ENCODE measurements at regions not wholly inside any gene's neighbourhood (a gene's known extent, or its start where the extent isn't known, plus 50 kb on each side); places are given as distances from the start of the nearest gene placed in this dataset.
"Not testable (repeated sequence)": the region's sequence is repeated elsewhere in the genome, so short reads cannot be mapped to it uniquely, and the experiment has no call there.

- Histone ChIP-seq H3K27me3 (ENCODE audit: insufficient read depth, poor library complexity, severe bottlenecking) (no peaks in the 10 kb centered on the region), H3K4me3 (replicated peaks; ENCODE audit: insufficient read depth, low read length) (no peak overlapping the region), H3K27ac (replicated peaks) (no peak overlapping the region)
- no peak for TF ChIP-seq POLR2AphosphoS5 (IDR thresholded peaks at IDR 0.05; ENCODE audit: low read depth)
- TF ChIP-seq, protein P1, sequence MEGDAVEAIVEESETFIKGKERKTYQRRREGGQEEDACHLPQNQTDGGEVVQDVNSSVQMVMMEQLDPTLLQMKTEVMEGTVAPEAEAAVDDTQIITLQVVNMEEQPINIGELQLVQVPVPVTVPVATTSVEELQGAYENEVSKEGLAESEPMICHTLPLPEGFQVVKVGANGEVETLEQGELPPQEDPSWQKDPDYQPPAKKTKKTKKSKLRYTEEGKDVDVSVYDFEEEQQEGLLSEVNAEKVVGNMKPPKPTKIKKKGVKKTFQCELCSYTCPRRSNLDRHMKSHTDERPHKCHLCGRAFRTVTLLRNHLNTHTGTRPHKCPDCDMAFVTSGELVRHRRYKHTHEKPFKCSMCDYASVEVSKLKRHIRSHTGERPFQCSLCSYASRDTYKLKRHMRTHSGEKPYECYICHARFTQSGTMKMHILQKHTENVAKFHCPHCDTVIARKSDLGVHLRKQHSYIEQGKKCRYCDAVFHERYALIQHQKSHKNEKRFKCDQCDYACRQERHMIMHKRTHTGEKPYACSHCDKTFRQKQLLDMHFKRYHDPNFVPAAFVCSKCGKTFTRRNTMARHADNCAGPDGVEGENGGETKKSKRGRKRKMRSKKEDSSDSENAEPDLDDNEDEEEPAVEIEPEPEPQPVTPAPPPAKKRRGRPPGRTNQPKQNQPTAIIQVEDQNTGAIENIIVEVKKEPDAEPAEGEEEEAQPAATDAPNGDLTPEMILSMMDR (IDR thresholded peaks at IDR 0.05; ENCODE audit: insufficient read depth, low read length) = no peak
- TF ChIP-seq, protein P2, sequence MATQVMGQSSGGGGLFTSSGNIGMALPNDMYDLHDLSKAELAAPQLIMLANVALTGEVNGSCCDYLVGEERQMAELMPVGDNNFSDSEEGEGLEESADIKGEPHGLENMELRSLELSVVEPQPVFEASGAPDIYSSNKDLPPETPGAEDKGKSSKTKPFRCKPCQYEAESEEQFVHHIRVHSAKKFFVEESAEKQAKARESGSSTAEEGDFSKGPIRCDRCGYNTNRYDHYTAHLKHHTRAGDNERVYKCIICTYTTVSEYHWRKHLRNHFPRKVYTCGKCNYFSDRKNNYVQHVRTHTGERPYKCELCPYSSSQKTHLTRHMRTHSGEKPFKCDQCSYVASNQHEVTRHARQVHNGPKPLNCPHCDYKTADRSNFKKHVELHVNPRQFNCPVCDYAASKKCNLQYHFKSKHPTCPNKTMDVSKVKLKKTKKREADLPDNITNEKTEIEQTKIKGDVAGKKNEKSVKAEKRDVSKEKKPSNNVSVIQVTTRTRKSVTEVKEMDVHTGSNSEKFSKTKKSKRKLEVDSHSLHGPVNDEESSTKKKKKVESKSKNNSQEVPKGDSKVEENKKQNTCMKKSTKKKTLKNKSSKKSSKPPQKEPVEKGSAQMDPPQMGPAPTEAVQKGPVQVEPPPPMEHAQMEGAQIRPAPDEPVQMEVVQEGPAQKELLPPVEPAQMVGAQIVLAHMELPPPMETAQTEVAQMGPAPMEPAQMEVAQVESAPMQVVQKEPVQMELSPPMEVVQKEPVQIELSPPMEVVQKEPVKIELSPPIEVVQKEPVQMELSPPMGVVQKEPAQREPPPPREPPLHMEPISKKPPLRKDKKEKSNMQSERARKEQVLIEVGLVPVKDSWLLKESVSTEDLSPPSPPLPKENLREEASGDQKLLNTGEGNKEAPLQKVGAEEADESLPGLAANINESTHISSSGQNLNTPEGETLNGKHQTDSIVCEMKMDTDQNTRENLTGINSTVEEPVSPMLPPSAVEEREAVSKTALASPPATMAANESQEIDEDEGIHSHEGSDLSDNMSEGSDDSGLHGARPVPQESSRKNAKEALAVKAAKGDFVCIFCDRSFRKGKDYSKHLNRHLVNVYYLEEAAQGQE (IDR thresholded peaks at IDR 0.05; ENCODE audit: insufficient replicate concordance, low read depth) = no peak
- DNase-seq (ENCODE audit: low read depth in 1 of 2, low spot score in 1 of 2) = no peak
These were observed 55.9 kb upstream of the LRRK2 start for GRCh38 chr12:40168868-40169267.

DNA sequence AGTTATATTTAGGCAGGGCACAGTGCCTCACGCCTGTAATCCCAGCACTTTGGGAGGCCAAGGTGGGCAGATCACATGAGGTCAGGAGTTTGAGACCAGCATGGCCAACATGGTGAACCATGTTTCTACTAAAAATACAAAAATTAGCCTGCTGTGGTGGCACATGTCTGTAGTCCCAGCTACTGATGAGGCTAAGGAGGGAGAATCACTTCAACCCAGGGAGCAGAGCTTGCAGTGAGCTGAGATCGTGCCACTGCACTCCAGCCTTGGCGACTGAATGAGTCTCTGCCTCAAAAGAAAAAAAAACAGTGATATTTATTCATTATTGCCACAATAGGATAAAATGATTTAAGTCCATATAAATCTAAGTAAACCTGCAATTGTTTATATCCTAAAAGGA is 56.4 kb upstream of the LRRK2 start:
- not testable (repeated sequence) for H3K4me3 ChIP-seq (replicated peaks; ENCODE audit: insufficient read depth, low read length); H3K27me3 ChIP-seq (ENCODE audit: insufficient read depth, poor library complexity, severe bottlenecking); DNase-seq (ENCODE audit: low read depth in 1 of 2, low spot score in 1 of 2); H3K27ac ChIP-seq (replicated peaks)

- no peak overlapping the region for H3K4me3 ChIP-seq (replicated peaks; ENCODE audit: insufficient read depth, low read length)
- no peak overlapping the region for H3K27ac ChIP-seq (replicated peaks)
- DNase-seq (ENCODE audit: low read depth in 1 of 2, low spot score in 1 of 2) = no peak
These were observed 56.8 kb upstream of the LRRK2 start for GRCh38 chr12:40168001-40168400.

GRCh38 chr12:40165179-40165578 is 59.3 kb upstream of the SLC2A13 start:
- Histone ChIP-seq H3K4me3 (replicated peaks; ENCODE audit: insufficient read depth, low read length) (no peak overlapping the region), H3K27ac (replicated peaks) (no peak overlapping the region), H3K27me3 (ENCODE audit: insufficient read depth, poor library complexity, severe bottlenecking) (no peaks in the 10 kb centered on the region)
- TF ChIP-seq, protein P2 (IDR thresholded peaks at IDR 0.05; ENCODE audit: insufficient replicate concordance, low read depth) = no peak
- TF ChIP-seq POLR2AphosphoS5 (IDR thresholded peaks at IDR 0.05; ENCODE audit: low read depth) = no peak
- no peak for TF ChIP-seq SPI1 (IDR thresholded peaks at IDR 0.05; ENCODE audit: borderline replicate concordance, low read depth)
- no peak for TF ChIP-seq GABPA (IDR thresholded peaks at IDR 0.05; ENCODE audit: low read depth)
- TF ChIP-seq, protein P1 (IDR thresholded peaks at IDR 0.05; ENCODE audit: insufficient read depth, low read length) = no peak
- DNase-seq (ENCODE audit: low read depth in 1 of 2, low spot score in 1 of 2) = no peak

More at GRCh38 chr12:40168001-40168400, 56.8 kb upstream of the LRRK2 start:
- TF ChIP-seq, protein P1 (IDR thresholded peaks at IDR 0.05; ENCODE audit: insufficient read depth, low read length) = no peak
- TF ChIP-seq, protein P2 (IDR thresholded peaks at IDR 0.05; ENCODE audit: insufficient replicate concordance, low read depth) = no peak
- H3K27me3 ChIP-seq (ENCODE audit: insufficient read depth, poor library complexity, severe bottlenecking) = no peaks in the 10 kb centered on the region
